Bronchial epithelial cell (primary cell): ENCODE measurements at regions not wholly inside any gene's neighbourhood (a gene's known extent, or its start where the extent isn't known, plus 50 kb on each side); places are given as distances from the start of the nearest gene placed in this dataset.

Source experiments
- DNase-seq: peaks from one replicate; pipeline ENCODE4 v3.0.0-alpha.2; 2010; ENCODE audit warnings: low read depth
- FAIRE-seq: peaks from 2 replicates; lab custom pipeline; 2011; peaks lifted over from hg19 to GRCh38; lab: Jason Lieb, UNC
- H3K27me3 ChIP-seq: 2 replicates; pipeline ENCODE4 v1.5.1; 2011; ENCODE audit warnings: low read length; ENCODE audit not compliant: control insufficient read depth, insufficient read depth
- H3K36me3 ChIP-seq: 2 replicates; pipeline ENCODE4 v1.5.1; 2011; ENCODE audit warnings: low read length; ENCODE audit not compliant: control insufficient read depth, insufficient read depth
- H3K4me3 ChIP-seq: 2 replicates; pipeline ENCODE4 v1.5.1; 2011; ENCODE audit warnings: mild to moderate bottlenecking, low read depth, low read length, control low read depth
- TF ChIP-seq, protein P1 (sequence below): IDR thresholded peaks from 2 replicates; pipeline ENCODE4 v1.5.1; 2011; ENCODE audit warnings: mild to moderate bottlenecking, moderate library complexity, low read length, control low read depth, inconsistent platforms; ENCODE audit not compliant: insufficient read depth, severe bottlenecking

DNA sequence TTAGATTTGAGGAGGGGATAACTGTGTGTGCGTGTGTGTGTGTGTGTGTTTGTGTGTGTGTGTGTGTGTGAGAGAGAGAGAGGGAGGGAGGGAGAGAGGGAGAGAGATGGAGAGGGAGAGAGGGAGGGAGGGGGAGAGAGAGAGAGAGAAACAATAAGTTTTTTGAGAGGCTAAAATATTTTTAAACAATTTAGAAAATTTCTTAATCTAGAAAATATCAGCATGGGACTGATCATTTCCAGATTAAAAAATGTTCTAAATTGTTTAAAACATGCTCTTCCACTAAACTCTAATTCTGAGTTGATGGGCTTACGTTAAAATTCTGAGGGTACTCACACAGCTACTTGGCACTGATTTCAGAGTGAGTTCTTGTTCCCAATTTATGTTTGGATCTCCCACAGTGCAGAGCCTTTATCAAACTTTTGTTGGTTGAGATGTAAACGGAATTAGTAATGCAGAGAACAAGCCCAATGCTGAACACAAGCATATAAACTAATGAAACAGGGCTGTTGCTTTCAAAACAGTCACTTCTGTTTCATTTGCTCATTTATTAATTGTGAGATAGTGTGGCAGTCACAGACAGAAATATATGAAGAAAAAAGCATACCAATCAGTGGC lies 73.4 kb upstream of the RGS2 start:
- Histone ChIP-seq H3K27me3 (no peaks in the 10 kb centered on the region), H3K36me3 (no peaks in the 10 kb centered on the region), H3K4me3 (no peak overlapping the region)
- no peak for DNase-seq
- FAIRE-seq = no peak
- TF ChIP-seq, protein P1, sequence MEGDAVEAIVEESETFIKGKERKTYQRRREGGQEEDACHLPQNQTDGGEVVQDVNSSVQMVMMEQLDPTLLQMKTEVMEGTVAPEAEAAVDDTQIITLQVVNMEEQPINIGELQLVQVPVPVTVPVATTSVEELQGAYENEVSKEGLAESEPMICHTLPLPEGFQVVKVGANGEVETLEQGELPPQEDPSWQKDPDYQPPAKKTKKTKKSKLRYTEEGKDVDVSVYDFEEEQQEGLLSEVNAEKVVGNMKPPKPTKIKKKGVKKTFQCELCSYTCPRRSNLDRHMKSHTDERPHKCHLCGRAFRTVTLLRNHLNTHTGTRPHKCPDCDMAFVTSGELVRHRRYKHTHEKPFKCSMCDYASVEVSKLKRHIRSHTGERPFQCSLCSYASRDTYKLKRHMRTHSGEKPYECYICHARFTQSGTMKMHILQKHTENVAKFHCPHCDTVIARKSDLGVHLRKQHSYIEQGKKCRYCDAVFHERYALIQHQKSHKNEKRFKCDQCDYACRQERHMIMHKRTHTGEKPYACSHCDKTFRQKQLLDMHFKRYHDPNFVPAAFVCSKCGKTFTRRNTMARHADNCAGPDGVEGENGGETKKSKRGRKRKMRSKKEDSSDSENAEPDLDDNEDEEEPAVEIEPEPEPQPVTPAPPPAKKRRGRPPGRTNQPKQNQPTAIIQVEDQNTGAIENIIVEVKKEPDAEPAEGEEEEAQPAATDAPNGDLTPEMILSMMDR = no peak

DNA sequence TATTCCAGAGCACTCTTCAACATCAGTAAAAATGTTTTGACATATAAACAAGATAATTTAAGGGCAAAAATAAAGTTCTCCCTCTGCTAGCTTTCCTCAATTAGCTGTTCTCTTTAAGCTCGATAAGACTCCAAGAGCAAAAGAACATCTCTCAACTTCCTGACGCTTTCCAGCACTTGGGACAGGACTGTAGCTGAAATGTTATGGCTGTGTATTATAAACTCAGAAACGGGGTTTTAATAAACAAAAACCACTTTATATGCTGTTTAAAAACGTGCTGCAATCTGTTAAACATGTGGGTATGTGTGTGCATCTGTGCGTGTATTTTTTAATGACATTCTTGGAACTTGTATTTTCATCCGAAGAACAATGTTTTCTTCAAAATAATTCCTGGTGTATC lies 71.5 kb upstream of the RGS2 start:
- FAIRE-seq (no peak), DNase-seq (no peak)
- no peaks in the 10 kb centered on the region for H3K27me3 ChIP-seq

DNA sequence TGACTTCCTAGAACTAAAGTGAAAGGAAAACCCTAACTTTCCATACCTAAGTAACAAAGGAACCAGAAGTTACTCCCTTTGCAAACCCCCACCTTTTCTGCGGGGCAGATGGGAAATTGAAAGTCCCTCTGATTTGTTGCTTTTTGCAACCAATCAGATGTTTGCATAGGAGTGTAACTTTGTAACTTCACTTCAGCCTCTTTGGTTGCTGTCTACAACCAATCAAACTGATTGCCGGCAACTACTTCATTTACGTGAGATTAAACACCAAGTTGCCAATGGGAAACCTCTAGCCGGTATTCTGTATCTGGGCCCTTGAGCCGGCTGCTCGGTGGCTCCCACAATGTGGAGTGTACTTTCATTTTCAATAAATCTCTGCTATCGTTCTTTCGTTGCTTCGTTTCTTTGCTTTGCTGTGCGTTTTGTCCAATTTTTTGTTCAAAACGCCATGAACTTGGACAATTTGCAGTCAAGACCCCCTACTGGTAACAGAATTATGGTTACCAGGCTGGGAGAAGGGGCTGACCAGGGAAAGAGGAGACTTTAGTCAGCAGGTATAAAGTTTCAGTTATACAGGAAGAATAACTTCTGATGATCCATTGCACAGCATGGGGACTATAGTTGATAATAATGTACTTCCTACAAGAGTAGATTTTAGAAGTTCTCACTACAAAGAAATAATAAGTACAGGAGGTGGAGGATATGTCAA lies 69.2 kb upstream of the RGS2 start:
- TF ChIP-seq, protein P1 = no peak
- H3K36me3 ChIP-seq = no peaks in the 10 kb centered on the region
- DNase-seq (no peak), FAIRE-seq (no peak)
- no peak overlapping the region for H3K4me3 ChIP-seq
- no peaks in the 10 kb centered on the region for H3K27me3 ChIP-seq

More for the DNA sequence above, 71.5 kb upstream of the RGS2 start:
- no peak overlapping the region for H3K4me3 ChIP-seq
- TF ChIP-seq, protein P1 = no peak
- no peaks in the 10 kb centered on the region for H3K36me3 ChIP-seq

DNA sequence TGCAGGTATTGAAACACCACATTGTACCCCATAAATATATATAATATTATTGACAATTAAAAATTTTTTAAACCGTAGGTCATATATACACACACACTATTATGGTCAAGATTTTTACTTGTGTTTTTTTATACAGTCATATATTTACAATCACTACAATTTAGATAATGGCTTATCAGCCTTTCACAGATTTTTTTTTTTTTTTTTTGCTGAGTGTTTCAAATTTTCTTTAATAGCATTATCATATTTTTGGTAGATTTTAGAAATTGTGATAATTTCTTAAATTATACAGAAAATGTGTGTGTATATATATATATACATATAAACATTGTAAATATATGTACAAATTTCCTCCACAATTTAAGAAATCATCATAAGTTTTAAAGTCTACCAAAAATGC lies 68.6 kb upstream of the RGS2 start:
- FAIRE-seq = no peak
- TF ChIP-seq, protein P1 = no peak
- no peak for DNase-seq
- H3K27me3 ChIP-seq = no peaks in the 10 kb centered on the region
- H3K36me3 ChIP-seq = no peaks in the 10 kb centered on the region
- H3K4me3 ChIP-seq = no peak overlapping the region

DNA sequence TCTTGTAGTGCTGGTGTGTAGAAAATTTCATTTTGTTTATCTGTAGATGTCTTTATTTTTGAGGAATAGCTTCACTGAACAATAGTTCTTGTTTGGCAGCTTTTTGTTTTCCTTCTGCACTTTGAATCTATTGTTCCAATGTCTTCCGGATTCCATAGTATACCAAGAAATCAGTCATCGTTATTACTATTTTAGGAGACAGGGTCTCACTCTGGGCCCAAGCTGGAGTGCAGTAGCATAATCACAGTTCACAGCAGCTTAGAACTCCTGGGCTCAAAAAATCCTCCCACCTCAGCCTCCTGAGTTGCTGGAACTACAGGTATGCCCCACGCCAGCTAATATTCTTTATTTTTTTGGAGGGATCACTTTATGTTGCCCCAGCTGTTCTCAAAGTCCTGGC lies 67.7 kb upstream of the RGS2 start:
- no peak for FAIRE-seq

More for the DNA sequence above, 67.7 kb upstream of the RGS2 start:
- Histone ChIP-seq H3K27me3 (no peaks in the 10 kb centered on the region), H3K36me3 (no peaks in the 10 kb centered on the region), H3K4me3 (no peak overlapping the region)
- no peak for DNase-seq
- TF ChIP-seq, protein P1 = no peak
